Body of pancreas (tissue), 4 donors: ENCODE measurements at regions not wholly inside any gene's neighbourhood (a gene's known extent, or its start where the extent isn't known, plus 50 kb on each side); places are given as distances from the start of the nearest gene placed in this dataset.

Experiments
- CTCF ChIP-seq, 7 experiments: fragments of 450-650 bp in 4 of 7; fragments of 200-600 bp in 3 of 7; sonication (generic) in 3 of 7; IDR thresholded peaks; one replicate each; pipeline ENCODE4 v1.5.1; 2016 to 2019; ENCODE audit warnings: antibody characterized with exemption in 7 of 7
- POLR2A ChIP-seq, 3 donors: fragments of 450-650 bp; IDR thresholded peaks; one replicate each; pipeline ENCODE4 v1.6.1; 2016; ENCODE audit warnings: antibody characterized with exemption in 3 of 3, mild to moderate bottlenecking in 2 of 3

GRCh38 chr18:10247021-10247741, 207.3 kb upstream of the APCDD1 start:
- TF ChIP-seq CTCF (IDR thresholded peaks at IDR 0.05) (no peak), POLR2A (IDR thresholded peaks at IDR 0.05) (no peak)
